NCI-H1694 (cell line): ENCODE measurements at regions not wholly inside any gene's neighbourhood (a gene's known extent, or its start where the extent isn't known, plus 50 kb on each side); places are given as distances from the start of the nearest gene placed in this dataset.

Source experiments
- DNase-seq: peaks from one replicate; lab custom pipeline; 2025; lab: John Stamatoyannopoulos, UW

- DNase-seq = no peak
Observed at GRCh38 chr4:185893500-185893899, 81.5 kb upstream of the SORBS2 start.

GRCh38 chr4:185894481-185894880 is 82.5 kb upstream of the SORBS2 start:
- DNase-seq = no peak

GRCh38 chr4:185895351-185895750 is 83.4 kb upstream of the SORBS2 start:
- DNase-seq = no peak

GRCh38 chr4:185895866-185896265 is 83.9 kb upstream of the SORBS2 start:
- DNase-seq = no peak

- DNase-seq = no peak
Observed at GRCh38 chr4:185896817-185897488, 85.0 kb upstream of the SORBS2 start.

- DNase-seq = no peak
Observed at GRCh38 chr4:185898413-185898812, 86.4 kb upstream of the SORBS2 start.

- DNase-seq = no peak
Observed at GRCh38 chr4:185899833-185900232, 87.8 kb upstream of the SORBS2 start.

GRCh38 chr4:185902654-185903053 is 90.7 kb upstream of the SORBS2 start:
- DNase-seq = no peak

GRCh38 chr4:185903205-185903604 is 91.2 kb upstream of the SORBS2 start:
- no peak for DNase-seq

GRCh38 chr4:185904381-185904780 is 92.4 kb upstream of the SORBS2 start:
- no peak for DNase-seq

- DNase-seq = no peak
Observed at GRCh38 chr4:185909972-185910371, 98.0 kb upstream of the SORBS2 start.

- no peak for DNase-seq
Observed at GRCh38 chr4:185911556-185912064, 99.6 kb upstream of the SORBS2 start.

- no peak for DNase-seq
Observed at GRCh38 chr4:185912779-185913178, 100.8 kb upstream of the SORBS2 start.

- DNase-seq = no peak
Observed at GRCh38 chr4:185914583-185915199, 102.7 kb upstream of the SORBS2 start.

- DNase-seq = no peak
Observed at GRCh38 chr4:185915271-185915670, 103.3 kb upstream of the SORBS2 start.

GRCh38 chr4:185915817-185916216 is 103.8 kb upstream of the SORBS2 start:
- DNase-seq = no peak

- no peak for DNase-seq
Observed at GRCh38 chr4:185916231-185916630, 104.2 kb upstream of the SORBS2 start.

- DNase-seq = no peak
Observed at GRCh38 chr4:185916683-185917082, 104.7 kb upstream of the SORBS2 start.

- DNase-seq = no peak
Observed at GRCh38 chr4:185919107-185919506, 107.1 kb upstream of the SORBS2 start.

GRCh38 chr4:185920171-185920570 is 108.2 kb upstream of the SORBS2 start:
- DNase-seq = no peak

- DNase-seq = no peak
Observed at GRCh38 chr4:185920691-185921260, 108.8 kb upstream of the SORBS2 start.

- DNase-seq = no peak
Observed at GRCh38 chr4:185921583-185922555, 109.9 kb upstream of the SORBS2 start.
